ENCODE measurements at regions not wholly inside any gene's neighbourhood (a gene's known extent, or its start where the extent isn't known, plus 50 kb on each side); places are given as distances from the start of the nearest gene placed in this dataset.

GRCh38 chr7:91565499-91566401, 301.5 kb downstream of the FZD1 start (continued):
- TF ChIP-seq, protein P1, sequence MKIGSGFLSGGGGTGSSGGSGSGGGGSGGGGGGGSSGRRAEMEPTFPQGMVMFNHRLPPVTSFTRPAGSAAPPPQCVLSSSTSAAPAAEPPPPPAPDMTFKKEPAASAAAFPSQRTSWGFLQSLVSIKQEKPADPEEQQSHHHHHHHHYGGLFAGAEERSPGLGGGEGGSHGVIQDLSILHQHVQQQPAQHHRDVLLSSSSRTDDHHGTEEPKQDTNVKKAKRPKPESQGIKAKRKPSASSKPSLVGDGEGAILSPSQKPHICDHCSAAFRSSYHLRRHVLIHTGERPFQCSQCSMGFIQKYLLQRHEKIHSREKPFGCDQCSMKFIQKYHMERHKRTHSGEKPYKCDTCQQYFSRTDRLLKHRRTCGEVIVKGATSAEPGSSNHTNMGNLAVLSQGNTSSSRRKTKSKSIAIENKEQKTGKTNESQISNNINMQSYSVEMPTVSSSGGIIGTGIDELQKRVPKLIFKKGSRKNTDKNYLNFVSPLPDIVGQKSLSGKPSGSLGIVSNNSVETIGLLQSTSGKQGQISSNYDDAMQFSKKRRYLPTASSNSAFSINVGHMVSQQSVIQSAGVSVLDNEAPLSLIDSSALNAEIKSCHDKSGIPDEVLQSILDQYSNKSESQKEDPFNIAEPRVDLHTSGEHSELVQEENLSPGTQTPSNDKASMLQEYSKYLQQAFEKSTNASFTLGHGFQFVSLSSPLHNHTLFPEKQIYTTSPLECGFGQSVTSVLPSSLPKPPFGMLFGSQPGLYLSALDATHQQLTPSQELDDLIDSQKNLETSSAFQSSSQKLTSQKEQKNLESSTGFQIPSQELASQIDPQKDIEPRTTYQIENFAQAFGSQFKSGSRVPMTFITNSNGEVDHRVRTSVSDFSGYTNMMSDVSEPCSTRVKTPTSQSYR (CRISPR knock-in tag; IDR thresholded peaks at IDR 0.05; ENCODE audit: borderline replicate concordance): peak; percentile 82; the same call in 1 of the 2 replicates
- no peak for TF ChIP-seq HIC2 (CRISPR knock-in tag; IDR thresholded peaks at IDR 0.05; ENCODE audit: low read depth)
- no peak for TF ChIP-seq ZBTB25 (CRISPR knock-in tag; IDR thresholded peaks at IDR 0.05)
- no peak for TF ChIP-seq RNF2 (conservative IDR thresholded peaks at IDR 0.05; ENCODE audit: low read depth)
- no peak for TF ChIP-seq ERF (CRISPR knock-in tag; IDR thresholded peaks at IDR 0.05)
- no peak for TF ChIP-seq CREB1 (IDR thresholded peaks at IDR 0.05)
- TF ChIP-seq CREB1 (CRISPR knock-in tag; IDR thresholded peaks at IDR 0.05): no peak; the same call in 1 of the 2 replicates
- no peak for TF ChIP-seq ZNF720 (CRISPR knock-in tag; IDR thresholded peaks at IDR 0.05)
- TF ChIP-seq ZNF550 (CRISPR knock-in tag; IDR thresholded peaks at IDR 0.05; ENCODE audit: borderline replicate concordance): no peak
- TF ChIP-seq CBX5 (CRISPR knock-in tag; IDR thresholded peaks at IDR 0.05; ENCODE audit: borderline replicate concordance): peak; percentile 26; the same call in 1 of the 2 replicates
- TF ChIP-seq GTF2F1 (IDR thresholded peaks at IDR 0.05; ENCODE audit: low read length): no peak
- TF ChIP-seq ZNF841 (CRISPR knock-in tag; IDR thresholded peaks at IDR 0.05; ENCODE audit: borderline replicate concordance): no peak
- TF ChIP-seq ZNF34 (CRISPR knock-in tag; IDR thresholded peaks at IDR 0.05; ENCODE audit: borderline replicate concordance): no peak
- TF ChIP-seq, protein P2, sequence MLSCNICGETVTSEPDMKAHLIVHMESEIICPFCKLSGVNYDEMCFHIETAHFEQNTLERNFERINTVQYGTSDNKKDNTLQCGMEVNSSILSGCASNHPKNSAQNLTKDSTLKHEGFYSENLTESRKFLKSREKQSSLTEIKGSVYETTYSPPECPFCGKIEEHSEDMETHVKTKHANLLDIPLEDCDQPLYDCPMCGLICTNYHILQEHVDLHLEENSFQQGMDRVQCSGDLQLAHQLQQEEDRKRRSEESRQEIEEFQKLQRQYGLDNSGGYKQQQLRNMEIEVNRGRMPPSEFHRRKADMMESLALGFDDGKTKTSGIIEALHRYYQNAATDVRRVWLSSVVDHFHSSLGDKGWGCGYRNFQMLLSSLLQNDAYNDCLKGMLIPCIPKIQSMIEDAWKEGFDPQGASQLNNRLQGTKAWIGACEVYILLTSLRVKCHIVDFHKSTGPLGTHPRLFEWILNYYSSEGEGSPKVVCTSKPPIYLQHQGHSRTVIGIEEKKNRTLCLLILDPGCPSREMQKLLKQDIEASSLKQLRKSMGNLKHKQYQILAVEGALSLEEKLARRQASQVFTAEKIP (CRISPR knock-in tag; IDR thresholded peaks at IDR 0.05; ENCODE audit: borderline replicate concordance): no peak
- no peak for TF ChIP-seq RAD51 (IDR thresholded peaks at IDR 0.05; ENCODE audit: borderline replicate concordance)
- no peak for TF ChIP-seq MAFK (conservative IDR thresholded peaks at IDR 0.05 in 1 of 2, IDR thresholded peaks at IDR 0.05 in 1 of 2; ENCODE audit: low read length in 2 of 2)
- TF ChIP-seq ZNF10 (CRISPR knock-in tag; IDR thresholded peaks at IDR 0.05; ENCODE audit: borderline replicate concordance, low read depth): no peak
- no peak for TF ChIP-seq NCOA5 (CRISPR knock-in tag; IDR thresholded peaks at IDR 0.05)
- TF ChIP-seq ZNF75D (CRISPR knock-in tag; IDR thresholded peaks at IDR 0.05; ENCODE audit: borderline replicate concordance): no peak
- TF ChIP-seq POLR2AphosphoS5 (IDR thresholded peaks at IDR 0.05; ENCODE audit: low read depth, low read length): no peak
- TF ChIP-seq ZBTB1 (CRISPR knock-in tag; IDR thresholded peaks at IDR 0.05; ENCODE audit: borderline replicate concordance): no peak
- TF ChIP-seq PBX3 (CRISPR knock-in tag; IDR thresholded peaks at IDR 0.05; ENCODE audit: borderline replicate concordance): no peak

All from HepG2 (cell line).